GM12878 (cell line): ENCODE measurements at regions not wholly inside any gene's neighbourhood (a gene's known extent, or its start where the extent isn't known, plus 50 kb on each side); places are given as distances from the start of the nearest gene placed in this dataset.

Source experiments
- ATAC-seq: fragments of 200-7000 bp; cut with Tn5 transposase; 3 replicates; pipeline ENCODE4 v1.9.1; 2020; ENCODE audit warnings: mild to moderate bottlenecking, moderate library complexity
- BruUV-seq: library from RNA; stranded (reverse); fragments of 400-500 nt; replicated peaks from 2 replicates; lab custom pipeline; 2021; lab: Mats Ljungman, UMichigan
- CTCF ChIA-PET: fragments of 300-600 bp; sonication (Branson Sonifier 250); formaldehyde crosslinking; extraction: SDS; loops from one replicate; lab custom pipeline; 2021; ENCODE audit warnings: inconsistent platforms; lab: Yijun Ruan, JAX
- POLR2A ChIA-PET: fragments of 350-600 bp; formaldehyde crosslinking; extraction: SDS; loops from one replicate; lab custom pipeline; 2021; ENCODE audit warnings: inconsistent platforms; lab: Charles Lee
- RAD21 ChIA-PET: fragments of 300-600 bp; sonication (Branson Sonifier 250); formaldehyde crosslinking; loops from one replicate; lab custom pipeline; 2023; ENCODE audit warnings: antibody characterized with exemption; ENCODE audit not compliant: unreplicated experiment; lab: Charles Lee
- SMC1A ChIA-PET: fragments of 300-600 bp; sonication (Branson Sonifier 250); formaldehyde crosslinking; loops from one replicate; lab custom pipeline; 2023; ENCODE audit not compliant: unreplicated experiment, uncharacterized antibody; lab: Charles Lee
- DNase-seq: peaks from one replicate; pipeline ENCODE4 v3.0.0-alpha.2; 2011; ENCODE audit warnings: low read depth, low spot score
- FAIRE-seq: peaks from 3 replicates; lab custom pipeline; 2011; peaks lifted over from hg19 to GRCh38; lab: Jason Lieb, UNC
- H2AFZ ChIP-seq: 2 replicates; pipeline ENCODE4 v1.6.0; 2011; ENCODE audit warnings: low read depth, low read length, control low read depth; ENCODE audit not compliant: control insufficient read depth
- H3K27ac ChIP-seq: 2 replicates; pipeline ENCODE4 v1.5.1; 2011; ENCODE audit warnings: control low read depth; ENCODE audit not compliant: control insufficient read depth, insufficient read depth
- H3K27me3 ChIP-seq, 2 experiments: replicated peaks in 1 of 2; 2 replicates each; pipeline versions ENCODE4 v1.6.0 to v1.6.1; 2011; ENCODE audit warnings: low read length in 1 of 2; ENCODE audit not compliant: control insufficient read depth in 2 of 2, insufficient read depth in 2 of 2
- H3K36me3 ChIP-seq, 2 experiments: 2 replicates each; pipeline ENCODE4 v1.5.1; 2011; ENCODE audit warnings: low read length in 1 of 2; ENCODE audit not compliant: control insufficient read depth in 2 of 2, insufficient read depth in 2 of 2
- H3K4me1 ChIP-seq: 2 replicates; pipeline ENCODE4 v1.6.1; 2011; ENCODE audit warnings: mild to moderate bottlenecking, low read length, moderate library complexity, mixed read lengths; ENCODE audit not compliant: control insufficient read depth, insufficient read depth
- H3K4me2 ChIP-seq: 2 replicates; pipeline ENCODE4 v1.6.0; 2011; ENCODE audit warnings: control low read depth; ENCODE audit not compliant: control insufficient read depth, insufficient read depth
- H3K4me3 ChIP-seq: fragments of 200-600 bp; sonication (generic); 2 replicates; pipeline ENCODE4 v1.5.1; 2016
- H3K79me2 ChIP-seq: 2 replicates; pipeline ENCODE4 v1.6.0; 2011; ENCODE audit warnings: low read length; ENCODE audit not compliant: control insufficient read depth, insufficient read depth
- H3K9ac ChIP-seq: 2 replicates; pipeline ENCODE4 v1.8.0; 2011; ENCODE audit warnings: low read length, control low read depth, mixed read lengths; ENCODE audit not compliant: control insufficient read depth, insufficient read depth
- H3K9me3 ChIP-seq: replicated peaks from 3 replicates; pipeline ENCODE4 v1.5.1; 2011; ENCODE audit warnings: mild to moderate bottlenecking, low read length; ENCODE audit not compliant: control insufficient read depth, insufficient read depth
- H4K20me1 ChIP-seq: 2 replicates; pipeline ENCODE4 v1.6.0; 2011; ENCODE audit not compliant: control insufficient read depth, insufficient read depth
- ATF3 ChIP-seq: IDR thresholded peaks from 2 replicates; pipeline ENCODE4 v1.6.1; 2011; ENCODE audit warnings: low read depth, mild to moderate bottlenecking, low read length, moderate library complexity, borderline replicate concordance; ENCODE audit errors: extremely low read depth
- CHD1 ChIP-seq: IDR thresholded peaks from 2 replicates; pipeline ENCODE4 v1.6.1; 2012; ENCODE audit warnings: low read depth, low read length, improper control_type of control experiment
- FOS ChIP-seq: IDR thresholded peaks from 3 replicates; pipeline ENCODE4 v1.6.1; 2011; ENCODE audit warnings: borderline replicate concordance; ENCODE audit not compliant: insufficient read length; ENCODE audit errors: extremely low read depth
- MYB ChIP-seq: fragments of 150-350 bp; IDR thresholded peaks from 2 replicates; pipeline ENCODE4 v1.6.1; 2014; ENCODE audit warnings: mild to moderate bottlenecking, low read depth, low read length, borderline replicate concordance
- PAX5 ChIP-seq: IDR thresholded peaks from 2 replicates; pipeline ENCODE4 v1.6.1; 2011; ENCODE audit warnings: low read depth, low read length, borderline replicate concordance
- POLR2A ChIP-seq: IDR thresholded peaks from 2 replicates; pipeline ENCODE4 v1.6.1; 2011; ENCODE audit warnings: low read depth, mild to moderate bottlenecking, low read length
- SMAD1 ChIP-seq: fragments of 450-650 bp; IDR thresholded peaks from 2 replicates; pipeline ENCODE4 v1.6.1; 2018; ENCODE audit warnings: mild to moderate bottlenecking, low read depth; ENCODE audit not compliant: partially characterized antibody
- YY1 ChIP-seq: IDR thresholded peaks from 2 replicates; pipeline ENCODE4 v1.6.1; 2011; ENCODE audit warnings: low read depth, mild to moderate bottlenecking, low read length
- ZNF24 ChIP-seq: fragments of 450-650 bp; IDR thresholded peaks from 2 replicates; pipeline ENCODE4 v1.6.1; 2017; ENCODE audit warnings: antibody characterized with exemption, mild to moderate bottlenecking
- WGBS: methylation state at CpG from one replicate; pipeline ENCODE4 v1.1.6; 2016; ENCODE audit warnings: low lambda C conversion rate; ENCODE audit not compliant: insufficient replicate concordance, insufficient coverage; ENCODE audit errors: missing lambda C conversion rate; 5-methylcytosine and 5-hydroxymethylcytosine counted together
- in situ Hi-C: fragments of 300-500 bp; cut with MboI; formaldehyde crosslinking; loops from 9 replicates; pipeline ENCODE4 v1.14.3; 2018; ENCODE audit warnings: mixed read lengths
- intact Hi-C: fragments of 100-400 bp; cut with micrococcal nuclease; formaldehyde crosslinking; loops from one replicate; pipeline ENCODE4 v1.14.2; 2022; ENCODE audit not compliant: unreplicated experiment
- TF ChIP-seq, protein P1 (sequence below): fragments of 450-650 bp; formaldehyde crosslinking; IDR thresholded peaks from 2 replicates; pipeline ENCODE4 v1.4.0; 2022; ENCODE audit warnings: mild to moderate bottlenecking, moderate library complexity
- TF ChIP-seq, protein P2 (sequence below): fragments of 450-650 bp; IDR thresholded peaks from 2 replicates; pipeline ENCODE4 v1.6.1; 2018; ENCODE audit warnings: mild to moderate bottlenecking, low read depth, moderate library complexity; ENCODE audit not compliant: partially characterized antibody
- TF ChIP-seq, protein P3 (sequence below): fragments of 450-650 bp; IDR thresholded peaks from 2 replicates; pipeline ENCODE4 v1.6.1; 2018; ENCODE audit warnings: borderline replicate concordance, mild to moderate bottlenecking; ENCODE audit not compliant: partially characterized antibody

- POLR2A ChIA-PET: no interaction called here
- in situ Hi-C loops: loop anchor here (25.0 kb wide), 1 partner anchor 105 kb away; no protein-coding TSS in a partner anchor
- WGBS: 61% methylated on average over 6 of the region's 6 CpGs
Observed at GRCh38 chr10:44516891-44517290, 132.0 kb upstream of the CXCL12 start.

More at GRCh38 chr10:44516891-44517290, 132.0 kb upstream of the CXCL12 start:
- Histone ChIP-seq H3K4me3 (no peak overlapping the region), H3K4me1 (no peaks in the 10 kb centered on the region), H2AFZ (no peak overlapping the region), H3K79me2 (no peaks in the 10 kb centered on the region), H3K27me3 (no peaks in the 10 kb centered on the region), H3K27ac (no peak overlapping the region), H4K20me1 (no peaks in the 10 kb centered on the region), H3K9ac (no peak overlapping the region)
- no peak for FAIRE-seq
- ATAC-seq: no peak
- DNase-seq: no peak
- intact Hi-C loops: no loop called here
- no TSS peak for BruUV-seq
- SMC1A ChIA-PET: no interaction called here
- TF ChIP-seq FOS (no peak), CHD1 (no peak), MYB (no peak), POLR2A (no peak), PAX5 (no peak), YY1 (no peak), ZNF24 (no peak), SMAD1 (no peak), ATF3 (no peak)
- TF ChIP-seq, protein P1, sequence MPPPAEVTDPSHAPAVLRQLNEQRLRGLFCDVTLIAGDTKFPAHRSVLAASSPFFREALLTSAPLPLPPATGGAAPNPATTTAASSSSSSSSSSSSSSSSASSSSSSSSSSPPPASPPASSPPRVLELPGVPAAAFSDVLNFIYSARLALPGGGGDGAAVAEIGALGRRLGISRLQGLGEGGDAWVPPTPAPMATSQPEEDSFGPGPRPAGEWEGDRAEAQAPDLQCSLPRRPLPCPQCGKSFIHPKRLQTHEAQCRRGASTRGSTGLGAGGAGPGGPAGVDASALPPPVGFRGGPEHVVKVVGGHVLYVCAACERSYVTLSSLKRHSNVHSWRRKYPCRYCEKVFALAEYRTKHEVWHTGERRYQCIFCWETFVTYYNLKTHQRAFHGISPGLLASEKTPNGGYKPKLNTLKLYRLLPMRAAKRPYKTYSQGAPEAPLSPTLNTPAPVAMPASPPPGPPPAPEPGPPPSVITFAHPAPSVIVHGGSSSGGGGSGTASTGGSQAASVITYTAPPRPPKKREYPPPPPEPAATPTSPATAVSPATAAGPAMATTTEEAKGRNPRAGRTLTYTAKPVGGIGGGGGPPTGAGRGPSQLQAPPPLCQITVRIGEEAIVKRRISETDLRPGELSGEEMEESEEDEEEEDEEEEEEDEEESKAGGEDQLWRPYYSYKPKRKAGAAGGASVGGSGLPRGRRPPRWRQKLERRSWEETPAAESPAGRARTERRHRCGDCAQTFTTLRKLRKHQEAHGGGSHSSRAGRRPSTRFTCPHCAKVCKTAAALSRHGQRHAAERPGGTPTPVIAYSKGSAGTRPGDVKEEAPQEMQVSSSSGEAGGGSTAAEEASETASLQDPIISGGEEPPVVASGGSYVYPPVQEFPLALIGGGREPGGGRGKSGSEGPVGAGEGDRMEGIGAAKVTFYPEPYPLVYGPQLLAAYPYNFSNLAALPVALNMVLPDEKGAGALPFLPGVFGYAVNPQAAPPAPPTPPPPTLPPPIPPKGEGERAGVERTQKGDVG (CRISPR knock-in tag): no peak
- TF ChIP-seq, protein P2, sequence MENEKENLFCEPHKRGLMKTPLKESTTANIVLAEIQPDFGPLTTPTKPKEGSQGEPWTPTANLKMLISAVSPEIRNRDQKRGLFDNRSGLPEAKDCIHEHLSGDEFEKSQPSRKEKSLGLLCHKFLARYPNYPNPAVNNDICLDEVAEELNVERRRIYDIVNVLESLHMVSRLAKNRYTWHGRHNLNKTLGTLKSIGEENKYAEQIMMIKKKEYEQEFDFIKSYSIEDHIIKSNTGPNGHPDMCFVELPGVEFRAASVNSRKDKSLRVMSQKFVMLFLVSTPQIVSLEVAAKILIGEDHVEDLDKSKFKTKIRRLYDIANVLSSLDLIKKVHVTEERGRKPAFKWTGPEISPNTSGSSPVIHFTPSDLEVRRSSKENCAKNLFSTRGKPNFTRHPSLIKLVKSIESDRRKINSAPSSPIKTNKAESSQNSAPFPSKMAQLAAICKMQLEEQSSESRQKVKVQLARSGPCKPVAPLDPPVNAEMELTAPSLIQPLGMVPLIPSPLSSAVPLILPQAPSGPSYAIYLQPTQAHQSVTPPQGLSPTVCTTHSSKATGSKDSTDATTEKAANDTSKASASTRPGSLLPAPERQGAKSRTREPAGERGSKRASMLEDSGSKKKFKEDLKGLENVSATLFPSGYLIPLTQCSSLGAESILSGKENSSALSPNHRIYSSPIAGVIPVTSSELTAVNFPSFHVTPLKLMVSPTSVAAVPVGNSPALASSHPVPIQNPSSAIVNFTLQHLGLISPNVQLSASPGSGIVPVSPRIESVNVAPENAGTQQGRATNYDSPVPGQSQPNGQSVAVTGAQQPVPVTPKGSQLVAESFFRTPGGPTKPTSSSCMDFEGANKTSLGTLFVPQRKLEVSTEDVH: no peak
- TF ChIP-seq, protein P3, sequence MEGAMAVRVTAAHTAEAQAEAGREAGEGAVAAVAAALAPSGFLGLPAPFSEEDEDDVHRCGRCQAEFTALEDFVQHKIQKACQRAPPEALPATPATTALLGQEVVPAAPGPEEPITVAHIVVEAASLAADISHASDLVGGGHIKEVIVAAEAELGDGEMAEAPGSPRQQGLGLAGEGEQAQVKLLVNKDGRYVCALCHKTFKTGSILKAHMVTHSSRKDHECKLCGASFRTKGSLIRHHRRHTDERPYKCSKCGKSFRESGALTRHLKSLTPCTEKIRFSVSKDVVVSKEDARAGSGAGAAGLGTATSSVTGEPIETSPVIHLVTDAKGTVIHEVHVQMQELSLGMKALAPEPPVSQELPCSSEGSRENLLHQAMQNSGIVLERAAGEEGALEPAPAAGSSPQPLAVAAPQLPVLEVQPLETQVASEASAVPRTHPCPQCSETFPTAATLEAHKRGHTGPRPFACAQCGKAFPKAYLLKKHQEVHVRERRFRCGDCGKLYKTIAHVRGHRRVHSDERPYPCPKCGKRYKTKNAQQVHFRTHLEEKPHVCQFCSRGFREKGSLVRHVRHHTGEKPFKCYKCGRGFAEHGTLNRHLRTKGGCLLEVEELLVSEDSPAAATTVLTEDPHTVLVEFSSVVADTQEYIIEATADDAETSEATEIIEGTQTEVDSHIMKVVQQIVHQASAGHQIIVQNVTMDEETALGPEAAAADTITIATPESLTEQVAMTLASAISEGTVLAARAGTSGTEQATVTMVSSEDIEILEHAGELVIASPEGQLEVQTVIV: no peak
- TF ChIP-seq, all 136 proteins: peak for 0
- no peak overlapping the region for H3K4me2 ChIP-seq
- H3K9me3 ChIP-seq: no peaks in the 10 kb centered on the region
- ChIA-PET RAD21 (interaction anchor here (0.7 kb wide), 1 partner anchor 337 kb away, joined by 3 read pairs; no protein-coding TSS in a partner anchor), CTCF (interaction anchor here (1.1 kb wide), 2 partner anchors 18 to 184 kb away, joined by 3 read pairs; no protein-coding TSS in a partner anchor)
- H3K36me3 ChIP-seq: no peaks in the 10 kb centered on the region
